BE2C (cell line): ENCODE measurements at regions not wholly inside any gene's neighbourhood (a gene's known extent, or its start where the extent isn't known, plus 50 kb on each side); places are given as distances from the start of the nearest gene placed in this dataset.
"Not testable (repeated sequence)": the region's sequence is repeated elsewhere in the genome, so short reads cannot be mapped to it uniquely, and the experiment has no call there.

Experiments used
- DNase-seq: peaks from one replicate; pipeline ENCODE4 v3.0.0-alpha.2; 2020
- H3K27me3 ChIP-seq: fragments of 250-450 bp; sonication (Bioruptor Pico); 2 replicates; pipeline ENCODE4 v1.5.1; 2020; ENCODE audit warnings: mild to moderate bottlenecking
- H3K36me3 ChIP-seq: fragments of 250-450 bp; sonication (Bioruptor Pico); 2 replicates; pipeline ENCODE4 v1.5.1; 2020; ENCODE audit warnings: mild to moderate bottlenecking
- H3K4me1 ChIP-seq: fragments of 250-450 bp; sonication (Bioruptor Pico); 2 replicates; pipeline ENCODE4 v1.5.1; 2020
- H3K4me3 ChIP-seq: 2 replicates; pipeline ENCODE4 v1.5.1; 2011; ENCODE audit warnings: low read depth, low read length
- H3K9me3 ChIP-seq: fragments of 250-450 bp; sonication (Bioruptor Pico); 2 replicates; pipeline ENCODE4 v1.5.1; 2020
- CTCF ChIP-seq: IDR thresholded peaks from 2 replicates; pipeline ENCODE4 v1.5.1; 2012; ENCODE audit warnings: mild to moderate bottlenecking, low read depth, low read length

DNA sequence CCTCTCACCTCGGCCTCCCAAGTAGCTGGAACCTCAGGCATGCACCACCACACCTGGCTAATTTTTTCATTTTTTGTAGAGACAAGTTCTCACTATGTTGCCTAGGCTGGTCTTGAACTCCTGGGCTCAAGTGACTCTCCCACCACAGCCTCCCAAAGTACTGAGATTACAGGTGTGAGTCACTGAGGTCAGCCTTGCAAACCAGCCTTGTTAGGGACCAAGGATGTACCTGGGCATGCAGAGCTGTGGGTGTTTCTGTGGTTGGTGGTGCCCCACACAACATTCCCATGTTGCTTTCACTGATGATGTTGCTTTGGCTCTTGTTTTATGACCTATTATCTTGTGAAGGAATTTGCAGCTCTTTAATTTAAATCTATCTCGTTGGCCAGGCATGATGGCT, 54.8 kb downstream of the OTUD1 start:
- DNase-seq = no peak
- H3K36me3 ChIP-seq = no peaks in the 10 kb centered on the region
- H3K9me3 ChIP-seq = no peaks in the 10 kb centered on the region
- H3K27me3 ChIP-seq = no peaks in the 10 kb centered on the region
- TF ChIP-seq CTCF = no peak
- H3K4me1 ChIP-seq = no peaks in the 10 kb centered on the region
- H3K4me3 ChIP-seq = no peak overlapping the region

DNA sequence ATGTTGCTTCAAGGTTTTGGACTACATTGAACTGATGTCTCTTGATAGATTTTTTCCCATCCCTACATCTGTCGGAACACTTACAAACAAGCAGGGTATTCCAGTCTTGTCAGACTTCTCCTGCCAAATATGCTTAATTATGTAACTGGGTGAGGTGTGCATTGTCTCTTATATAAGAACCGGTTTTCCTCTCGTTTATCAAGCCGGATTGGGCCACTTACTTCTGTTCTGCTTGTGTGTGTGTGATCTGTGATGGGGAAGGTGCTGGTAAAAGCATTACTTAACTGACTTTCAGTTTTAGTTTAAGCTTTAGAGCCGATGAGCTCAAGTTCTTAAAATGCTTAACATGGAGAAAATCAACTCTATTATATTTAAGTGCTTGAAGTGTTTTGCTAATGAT, 57.9 kb downstream of the OTUD1 start:
- Histone ChIP-seq H3K9me3 (no peaks in the 10 kb centered on the region), H3K36me3 (no peaks in the 10 kb centered on the region), H3K27me3 (no peaks in the 10 kb centered on the region), H3K4me1 (no peaks in the 10 kb centered on the region), H3K4me3 (no peak overlapping the region)
- DNase-seq = no peak
- no peak for TF ChIP-seq CTCF

GRCh38 chr10:23499372-23500132, 60.7 kb downstream of the OTUD1 start:
- Histone ChIP-seq H3K36me3 (no peaks in the 10 kb centered on the region), H3K27me3 (no peaks in the 10 kb centered on the region), H3K4me3 (no peak overlapping the region), H3K9me3 (no peaks in the 10 kb centered on the region), H3K4me1 (no peaks in the 10 kb centered on the region)
- no peak for DNase-seq
- TF ChIP-seq CTCF = no peak

GRCh38 chr10:23505797-23506465, 67.1 kb downstream of the OTUD1 start:
- no peak overlapping the region for H3K4me3 ChIP-seq
- H3K9me3 ChIP-seq = no peaks in the 10 kb centered on the region
- TF ChIP-seq CTCF = no peak
- H3K36me3 ChIP-seq = no peaks in the 10 kb centered on the region
- no peak for DNase-seq
- H3K27me3 ChIP-seq = no peaks in the 10 kb centered on the region
- no peaks in the 10 kb centered on the region for H3K4me1 ChIP-seq

DNA sequence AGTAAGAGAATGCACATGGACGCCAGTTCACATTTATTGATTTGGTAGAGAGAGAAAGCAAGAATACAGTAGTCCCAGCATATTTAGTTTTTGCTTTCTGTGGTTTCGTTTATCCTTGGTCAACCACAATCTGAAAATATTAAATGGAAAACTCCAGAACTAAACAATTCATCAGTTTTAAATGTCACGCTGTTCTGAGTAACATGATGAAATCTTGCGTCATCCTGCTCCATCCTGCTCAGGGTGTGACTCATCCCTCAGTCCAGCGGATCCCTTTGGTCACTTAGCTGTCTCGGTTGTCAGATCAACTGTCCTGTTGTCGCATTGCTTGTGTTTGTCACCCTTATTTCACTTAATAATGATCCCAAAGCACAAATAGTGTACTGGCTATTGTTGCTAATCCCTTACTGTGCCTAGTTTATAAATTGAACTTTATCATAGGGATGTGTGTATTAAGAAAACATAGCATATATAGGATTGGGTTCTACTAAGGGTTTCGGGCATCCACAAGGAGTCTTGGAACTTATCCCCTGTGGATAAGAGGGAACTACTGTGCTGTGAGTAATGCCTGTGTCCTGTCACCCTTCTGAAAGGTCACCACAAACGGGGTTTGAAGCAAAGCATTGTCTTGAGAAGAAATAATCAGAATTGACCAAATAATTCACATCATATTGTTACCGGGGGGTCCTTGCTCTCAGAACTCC, 73.6 kb downstream of the OTUD1 start:
- no peak for TF ChIP-seq CTCF
- H3K27me3 ChIP-seq = no peaks in the 10 kb centered on the region
- no peak for DNase-seq
- no peak overlapping the region for H3K4me3 ChIP-seq
- no peaks in the 10 kb centered on the region for H3K9me3 ChIP-seq
- no peaks in the 10 kb centered on the region for H3K36me3 ChIP-seq
- H3K4me1 ChIP-seq = no peaks in the 10 kb centered on the region

- DNase-seq, H3K4me3 ChIP-seq, H3K4me1 ChIP-seq, H3K27me3 ChIP-seq, H3K9me3 ChIP-seq, H3K36me3 ChIP-seq: not testable (repeated sequence)
Observed at GRCh38 chr10:23513621-23514020, 74.7 kb downstream of the OTUD1 start.
